Fibroblast of skin of right biceps (primary cell): ENCODE measurements at regions not wholly inside any gene's neighbourhood (a gene's known extent, or its start where the extent isn't known, plus 50 kb on each side); places are given as distances from the start of the nearest gene placed in this dataset.
"Not testable (repeated sequence)": the region's sequence is repeated elsewhere in the genome, so short reads cannot be mapped to it uniquely, and the experiment has no call there.

Experiments
- DNase-seq: peaks from one replicate; pipeline ENCODE4 v3.0.0-alpha.2; 2013

DNA sequence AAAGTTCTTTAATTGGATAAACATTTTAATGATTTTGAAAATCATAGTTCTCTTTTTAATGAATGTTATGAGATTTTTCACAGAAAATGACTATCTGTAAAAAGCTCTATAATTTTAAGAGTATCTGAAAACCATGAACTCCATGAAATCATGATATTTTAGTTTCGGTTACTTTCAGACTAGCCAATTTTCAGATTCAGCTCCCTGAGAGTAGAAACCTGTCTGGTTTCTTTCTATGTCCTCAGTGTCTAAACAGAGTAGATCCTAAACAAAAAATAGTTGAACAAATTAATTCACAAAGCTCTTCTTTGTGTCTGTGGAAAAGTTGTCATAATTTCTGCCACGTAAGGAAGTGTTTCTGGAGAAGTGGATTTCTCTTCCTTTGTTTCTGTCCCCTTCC is 1247.7 kb downstream of the NSUN3 start:
- DNase-seq = no peak

DNA sequence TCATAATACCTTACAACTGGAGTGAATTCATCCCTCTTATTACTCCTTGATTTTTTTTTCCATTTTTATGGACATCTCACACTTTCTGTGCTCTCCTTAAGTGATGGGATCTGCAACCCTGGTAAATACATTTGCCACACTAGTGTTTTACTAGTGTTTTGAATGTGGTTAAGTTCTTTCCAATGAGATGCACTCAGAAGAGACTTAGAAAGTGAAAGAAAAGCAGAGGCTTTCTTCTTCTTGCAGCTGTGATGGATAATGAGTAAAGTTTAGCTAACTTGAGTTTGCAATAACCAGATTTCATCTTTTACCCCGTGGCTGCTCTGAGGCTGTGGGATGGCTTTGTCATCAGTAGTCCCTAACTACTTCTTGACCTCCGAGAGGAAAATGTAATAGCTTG is 1248.4 kb downstream of the NSUN3 start:
- no peak for DNase-seq

DNA sequence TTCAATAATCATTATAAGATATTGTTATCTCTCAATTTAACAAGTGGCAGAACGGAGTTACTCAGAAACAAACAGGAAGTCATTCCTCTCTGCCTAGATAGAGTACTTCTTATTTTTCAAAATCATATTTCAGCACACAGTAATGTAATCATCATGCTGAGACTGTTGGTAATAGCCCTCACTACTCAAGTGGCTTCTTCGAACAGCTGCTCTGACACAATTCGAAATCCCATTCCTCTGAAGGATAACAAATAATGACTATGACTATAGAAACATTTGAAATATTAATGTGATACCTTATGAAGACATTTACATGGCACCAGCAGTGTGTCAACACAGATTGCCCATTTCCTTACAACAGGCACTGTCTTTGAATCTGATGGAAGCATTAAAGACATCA is 1249.8 kb downstream of the NSUN3 start:
- no peak for DNase-seq

DNA sequence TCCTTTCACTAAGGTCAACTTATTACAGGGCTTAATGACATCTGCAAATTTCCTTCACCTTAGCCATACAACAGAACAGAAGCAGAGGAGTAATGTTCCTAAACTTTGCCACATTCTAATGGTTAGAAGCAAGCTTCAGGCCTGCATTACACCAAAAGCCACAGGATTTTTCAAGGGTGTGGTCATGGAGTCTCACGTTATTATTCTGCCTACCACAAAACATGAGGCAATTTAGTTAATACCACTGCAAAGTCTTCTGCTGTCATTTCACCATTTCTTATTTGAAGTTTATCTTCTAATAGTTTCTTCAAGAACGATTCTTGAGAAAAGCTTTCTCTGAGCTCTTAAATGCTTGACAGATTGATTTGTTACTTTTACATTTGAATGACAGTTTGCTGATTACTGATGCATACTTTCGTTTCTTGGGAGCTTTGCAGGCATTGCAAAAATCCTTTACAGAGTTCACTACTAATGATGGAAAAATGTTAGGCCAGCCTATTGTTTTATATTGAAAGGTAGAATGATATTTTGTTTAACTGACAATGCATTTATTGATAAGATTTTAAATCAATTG is 1257.1 kb downstream of the NSUN3 start:
- peak; percentile 55 for DNase-seq

DNA sequence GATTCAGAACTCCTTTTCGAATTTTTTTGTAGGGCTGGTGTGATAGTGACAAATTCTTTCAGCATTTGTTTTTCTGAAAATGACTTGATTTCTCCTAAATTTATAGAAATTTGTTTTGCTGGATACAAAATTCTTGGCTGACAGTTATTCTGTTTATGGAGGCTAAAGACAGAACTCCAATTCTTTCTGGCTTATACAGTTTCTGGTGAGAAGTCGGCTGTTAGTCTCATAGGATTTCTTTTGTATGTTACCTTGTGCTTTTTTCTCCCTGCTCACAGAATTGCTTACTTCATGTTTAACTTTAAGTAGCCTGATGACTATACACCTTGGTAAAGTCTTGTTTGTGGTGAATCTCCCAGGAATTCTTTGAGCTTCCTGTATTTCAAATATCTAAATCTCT is 1264.6 kb downstream of the NSUN3 start:
- DNase-seq = no peak

DNA sequence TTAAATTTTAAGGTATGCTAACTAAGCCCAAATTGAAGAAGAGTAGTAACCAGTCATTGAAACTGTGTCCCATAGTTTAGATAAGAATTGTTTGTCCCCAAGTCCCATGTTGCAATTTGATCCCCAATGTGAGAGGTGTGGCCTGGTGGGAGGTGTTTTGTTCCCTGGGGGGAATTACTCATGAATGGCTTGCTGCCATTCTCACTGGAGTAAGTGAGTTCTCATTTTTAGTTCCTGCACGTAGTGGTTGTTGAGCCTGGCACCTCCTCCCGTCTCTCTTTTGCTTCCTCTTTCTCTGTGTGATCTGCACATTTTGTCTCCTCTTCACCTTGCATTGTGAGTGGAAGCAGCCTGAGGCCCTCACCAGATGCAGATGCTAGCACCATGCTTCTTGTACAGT is 1271.0 kb downstream of the NSUN3 start:
- peak; percentile 12 for DNase-seq

DNA sequence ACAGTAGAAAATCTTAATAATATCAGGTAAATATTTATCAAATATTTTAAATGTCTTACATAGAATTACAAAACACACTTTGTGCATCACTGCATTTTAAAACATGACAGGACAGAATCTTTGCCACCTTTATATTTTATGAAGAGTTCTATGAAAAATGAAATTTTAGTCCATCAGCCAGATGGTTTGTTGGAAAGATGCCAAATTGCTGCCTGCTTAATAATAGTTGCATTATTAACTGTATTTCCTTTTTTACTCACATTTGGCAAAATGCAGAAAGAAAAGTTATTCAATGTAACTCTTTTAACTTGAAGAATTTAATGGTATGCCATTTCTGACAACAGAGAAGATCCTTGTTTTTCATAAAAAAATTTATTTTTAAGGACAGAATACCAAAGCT is 1271.6 kb downstream of the NSUN3 start:
- no peak for DNase-seq

DNA sequence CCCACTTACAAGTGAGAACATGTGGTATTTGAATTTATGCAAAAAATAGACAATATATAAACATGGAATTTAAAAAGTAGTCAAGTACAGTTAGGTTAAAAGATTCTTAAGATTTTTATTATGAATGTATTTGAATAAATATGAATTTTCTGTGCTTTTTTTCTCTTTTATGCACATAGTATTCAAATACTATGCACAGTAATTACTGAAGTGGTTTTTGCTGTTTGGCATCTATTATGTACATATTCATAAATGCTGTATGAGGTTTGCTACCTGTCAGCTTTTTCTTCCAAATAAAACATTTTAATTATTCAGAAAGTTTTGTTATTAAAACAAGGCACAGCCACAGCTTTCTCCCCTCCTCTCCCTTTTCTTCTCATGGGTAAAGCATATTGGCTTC is 1272.7 kb downstream of the NSUN3 start:
- DNase-seq = no peak

DNA sequence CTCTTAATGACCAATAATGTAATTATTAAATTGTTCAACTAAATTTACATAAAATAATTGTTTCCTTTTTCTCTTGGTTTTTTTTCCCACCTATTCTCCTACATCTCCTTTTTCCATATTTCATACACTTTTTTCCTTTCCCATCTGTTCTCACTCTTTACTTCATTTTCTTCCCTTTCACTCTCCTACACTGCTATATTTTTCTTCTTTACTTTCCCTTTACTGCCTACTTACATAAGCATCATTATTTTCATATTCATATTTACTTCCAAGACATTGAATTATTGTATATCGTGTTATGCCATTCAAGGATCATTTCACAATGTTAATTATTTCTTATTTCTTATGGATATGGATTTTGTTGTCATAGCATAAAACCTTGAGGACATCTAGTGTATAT is 1275.6 kb downstream of the NSUN3 start:
- no peak for DNase-seq

DNA sequence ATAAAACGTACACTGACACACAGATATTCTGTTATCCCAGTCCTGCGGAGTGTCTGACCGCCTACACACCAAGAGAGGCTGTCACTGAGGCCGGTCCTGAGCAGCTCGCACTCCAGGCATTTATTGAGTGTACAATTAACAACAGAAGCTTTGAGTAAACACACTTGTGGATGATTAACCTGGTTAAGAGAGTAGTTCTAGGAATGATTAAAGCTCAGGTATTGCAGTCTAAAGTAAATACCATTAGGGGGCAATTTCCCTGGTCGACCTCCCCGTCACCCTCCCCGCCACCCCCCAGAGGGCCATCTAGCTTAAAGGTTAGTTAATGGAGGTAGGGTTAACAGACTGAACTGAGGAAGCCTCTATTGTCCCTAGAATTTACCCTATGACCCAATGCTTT is 1278.5 kb downstream of the NSUN3 start:
- no peak for DNase-seq

DNA sequence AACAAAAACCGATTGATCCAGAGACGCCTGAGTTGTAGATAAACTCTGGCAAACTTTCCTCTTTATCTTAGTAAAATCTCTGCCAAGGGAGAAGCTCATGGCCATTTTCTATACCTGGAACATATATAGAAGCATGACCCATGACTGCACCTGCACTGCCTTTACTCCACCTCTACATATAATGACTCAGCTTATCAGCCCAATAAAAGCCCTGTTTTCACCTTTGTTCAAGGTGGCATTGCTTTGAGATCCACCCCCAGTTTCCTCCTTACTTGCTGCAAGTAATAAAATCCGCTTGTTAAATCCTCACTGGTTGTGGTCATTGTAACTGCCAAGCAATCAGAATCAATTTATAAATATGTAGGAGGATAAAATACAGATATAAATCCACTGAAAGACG is 1280.4 kb downstream of the NSUN3 start:
- no peak for DNase-seq

DNA sequence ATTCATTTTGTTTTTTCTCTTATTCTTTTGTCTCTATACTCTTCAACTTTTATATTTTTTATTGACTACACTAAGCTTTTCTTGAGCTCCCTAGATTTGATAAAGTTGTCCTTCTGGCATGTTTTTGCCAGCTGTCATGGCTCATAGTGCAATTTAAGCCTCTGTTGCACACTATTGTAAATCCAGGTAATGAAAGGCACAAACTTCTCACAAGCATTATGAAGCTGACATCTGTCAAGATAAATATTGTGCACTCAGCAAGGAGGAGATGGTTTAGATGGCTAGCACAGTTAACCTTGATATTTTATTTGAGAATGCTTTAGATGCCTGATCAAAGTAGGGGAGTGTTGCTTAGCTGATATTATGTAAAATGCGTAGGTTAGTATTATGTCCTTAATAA is 1280.9 kb downstream of the NSUN3 start:
- no peak for DNase-seq

DNA sequence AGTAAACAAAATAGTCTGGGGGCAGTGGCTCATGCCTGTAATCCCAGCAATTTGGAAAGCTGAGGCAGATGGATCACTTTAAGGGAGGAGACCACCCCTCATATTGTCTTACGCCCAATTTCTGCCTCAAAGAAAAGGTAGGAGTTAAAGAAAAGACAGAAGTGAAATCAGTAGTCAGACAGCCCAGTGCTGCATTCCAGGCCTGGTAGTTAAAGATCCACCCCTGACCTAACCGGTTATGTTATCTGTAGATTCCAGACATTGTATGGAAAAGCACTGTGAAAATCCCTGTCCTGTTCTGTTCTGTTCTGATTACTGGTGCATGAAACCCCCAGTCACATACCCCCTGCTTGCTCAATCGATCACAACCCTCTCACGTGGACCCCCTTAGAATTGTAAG is 1285.1 kb downstream of the NSUN3 start:
- not testable (repeated sequence) for DNase-seq

DNA sequence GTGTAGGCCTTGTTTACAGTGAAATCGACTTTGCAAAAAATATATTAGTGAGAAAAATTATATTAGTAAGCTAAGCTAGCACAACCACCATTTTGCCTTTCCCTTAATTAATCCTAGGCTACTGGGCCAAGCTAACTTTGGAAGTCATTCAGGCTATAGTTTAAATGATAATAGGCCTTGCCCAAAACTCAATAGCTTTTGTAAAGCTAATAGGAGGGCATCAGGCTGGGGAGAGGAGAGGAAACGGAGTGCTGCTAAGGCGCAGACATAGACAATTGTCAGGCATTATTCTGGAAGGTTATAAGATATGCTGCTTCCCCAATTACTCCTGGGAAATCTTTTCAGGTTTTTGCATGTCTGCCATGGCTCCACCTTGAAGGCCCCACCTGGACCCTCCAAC is 1286.0 kb downstream of the NSUN3 start:
- no peak for DNase-seq

DNA sequence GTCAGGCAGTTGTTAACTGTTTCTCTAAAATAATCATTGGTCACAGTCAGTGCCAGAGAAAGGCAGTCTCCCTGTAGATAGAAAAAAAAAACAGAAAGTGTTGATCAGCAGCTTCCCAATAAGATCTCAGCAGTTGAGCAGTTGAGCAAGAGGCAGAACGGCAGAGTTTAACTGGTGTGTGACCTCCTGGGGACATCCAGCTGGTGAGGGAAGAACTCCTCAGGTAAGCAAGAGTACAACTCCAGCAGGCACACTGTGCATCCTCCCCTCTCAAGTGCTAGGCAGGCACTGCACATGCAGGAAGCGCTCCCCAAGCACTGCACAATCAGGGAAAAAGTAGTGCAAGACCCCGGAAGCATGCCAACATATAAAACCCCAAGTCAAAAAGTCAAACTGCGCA is 1287.2 kb downstream of the NSUN3 start:
- DNase-seq = no peak

DNA sequence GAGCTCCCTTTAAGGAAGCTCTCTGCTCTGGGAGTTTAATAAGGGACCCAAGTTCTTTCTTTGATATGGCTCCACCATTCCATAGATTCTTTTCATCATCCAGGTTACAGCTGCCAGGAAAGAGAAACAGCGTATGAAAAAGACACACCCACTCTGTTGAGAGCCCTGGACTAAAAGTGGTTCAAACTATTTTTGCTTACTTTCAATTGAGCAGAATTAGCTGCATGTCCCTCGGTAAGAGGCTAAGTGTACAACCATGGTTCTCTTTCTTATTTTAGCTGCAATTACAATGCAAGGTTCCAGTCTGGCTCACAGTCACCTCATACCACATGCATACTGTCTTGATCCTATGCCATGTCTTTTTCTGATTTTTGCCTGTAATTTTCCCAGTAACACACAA is 1288.3 kb downstream of the NSUN3 start:
- DNase-seq = no peak

DNA sequence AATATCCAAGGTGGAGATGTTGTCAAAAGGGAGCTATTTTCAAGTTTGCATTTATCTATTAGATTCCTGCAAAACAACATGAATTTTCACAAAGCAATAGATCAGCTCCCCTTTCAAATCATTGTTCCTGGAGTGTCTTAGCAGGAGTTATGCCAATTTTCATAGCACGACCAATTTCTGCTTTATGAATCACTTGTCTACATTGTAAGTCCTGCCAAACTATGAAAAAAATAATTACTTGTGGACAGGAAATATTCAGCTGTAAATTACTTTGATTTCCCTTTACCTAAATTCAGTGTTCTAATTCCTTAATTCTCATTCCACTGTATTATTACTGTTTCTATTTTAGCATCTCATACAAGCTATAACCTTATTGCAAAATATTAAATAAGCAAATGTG is 1289.6 kb downstream of the NSUN3 start:
- peak; percentile 51 for DNase-seq

DNA sequence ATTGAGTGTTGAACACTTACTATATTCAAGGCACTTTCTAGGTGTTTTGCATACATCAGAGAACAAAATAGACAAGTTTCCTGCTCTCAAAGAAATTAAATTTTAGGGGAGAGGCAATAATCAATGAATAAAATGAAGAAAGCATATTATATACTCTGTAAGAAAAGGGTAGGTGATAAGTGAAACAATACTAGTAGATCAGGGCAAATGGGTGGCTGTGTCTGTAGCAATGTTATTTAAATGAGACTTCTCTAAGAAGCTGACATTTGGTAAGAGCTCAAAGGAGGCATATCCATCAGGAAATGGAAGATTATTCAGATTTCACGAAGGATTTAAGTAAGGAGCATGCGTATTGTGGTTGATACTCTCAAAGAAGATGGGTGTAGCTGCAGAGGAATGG is 1291.6 kb downstream of the NSUN3 start:
- no peak for DNase-seq

DNA sequence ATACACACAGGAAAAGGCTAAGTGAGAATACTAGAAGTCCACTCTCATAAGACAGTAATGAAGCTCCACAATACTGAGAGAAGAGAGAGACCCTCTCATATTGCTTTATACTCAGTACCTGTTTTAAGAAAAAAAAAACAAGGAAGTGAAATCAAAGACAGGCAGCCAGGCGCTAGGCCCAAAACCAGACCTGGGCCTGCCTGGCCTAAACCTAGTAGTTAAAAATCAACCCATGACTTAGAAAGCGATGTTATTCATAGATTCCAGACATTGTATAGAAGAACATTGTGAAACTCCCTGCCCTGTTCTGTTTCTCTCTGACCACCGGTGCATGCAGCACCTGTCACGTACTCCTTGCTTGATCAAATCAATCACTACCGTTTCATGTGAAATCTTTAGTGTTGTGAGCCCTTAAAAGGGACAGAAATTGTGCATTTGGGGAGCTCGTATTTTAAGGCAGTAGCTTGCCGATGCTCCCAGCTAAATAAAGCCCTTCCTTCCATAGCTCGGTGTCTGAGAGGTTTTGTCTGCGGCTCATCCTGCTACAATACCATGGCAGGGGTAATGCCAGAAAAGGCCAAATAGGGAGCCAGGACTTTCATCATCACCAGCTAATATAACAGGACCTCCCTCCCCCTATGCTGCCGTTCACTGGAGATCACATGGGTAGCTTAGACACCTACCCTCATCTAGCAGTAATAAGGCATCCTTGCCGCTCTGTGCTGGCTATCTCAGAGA is 1294.1 kb downstream of the NSUN3 start:
- no peak for DNase-seq

DNA sequence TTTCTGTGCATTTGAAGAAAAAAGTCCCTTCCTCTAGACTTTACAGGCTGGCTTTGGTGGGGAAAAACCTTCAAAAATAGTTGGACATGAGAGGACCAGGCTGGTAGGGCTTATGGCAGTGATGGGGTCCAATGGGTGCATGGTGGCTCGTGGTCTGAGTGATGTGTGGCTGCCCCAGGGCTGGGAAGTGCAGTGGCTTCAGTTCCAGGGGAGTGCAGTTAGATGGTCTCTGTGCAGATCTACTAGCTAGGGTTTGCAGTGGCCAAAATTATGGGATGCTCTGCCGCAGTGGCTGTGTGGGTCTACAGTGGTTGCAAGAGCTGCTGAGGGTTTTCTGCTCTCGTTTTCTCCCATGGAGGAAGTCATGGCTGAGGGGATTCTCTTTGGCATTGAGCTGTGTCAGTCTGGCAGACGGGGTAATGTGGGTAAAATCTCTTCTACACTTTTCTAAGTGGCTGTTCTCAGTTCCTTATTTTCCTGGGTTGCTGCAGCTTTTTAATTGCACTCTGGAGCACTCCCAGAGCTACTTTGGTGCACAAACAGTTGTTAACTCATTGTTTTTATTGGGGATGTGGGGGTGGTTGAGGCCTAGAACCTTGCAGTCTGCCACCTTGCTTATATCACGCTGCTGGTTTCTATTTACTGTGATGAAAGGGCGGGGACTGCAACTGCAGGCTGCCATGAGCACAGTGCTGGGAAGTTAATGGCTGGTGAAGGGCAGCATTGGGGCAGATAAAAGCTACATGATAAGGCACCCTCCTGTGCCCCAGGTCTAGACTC is 1324.6 kb downstream of the NSUN3 start:
- DNase-seq = no peak

DNA sequence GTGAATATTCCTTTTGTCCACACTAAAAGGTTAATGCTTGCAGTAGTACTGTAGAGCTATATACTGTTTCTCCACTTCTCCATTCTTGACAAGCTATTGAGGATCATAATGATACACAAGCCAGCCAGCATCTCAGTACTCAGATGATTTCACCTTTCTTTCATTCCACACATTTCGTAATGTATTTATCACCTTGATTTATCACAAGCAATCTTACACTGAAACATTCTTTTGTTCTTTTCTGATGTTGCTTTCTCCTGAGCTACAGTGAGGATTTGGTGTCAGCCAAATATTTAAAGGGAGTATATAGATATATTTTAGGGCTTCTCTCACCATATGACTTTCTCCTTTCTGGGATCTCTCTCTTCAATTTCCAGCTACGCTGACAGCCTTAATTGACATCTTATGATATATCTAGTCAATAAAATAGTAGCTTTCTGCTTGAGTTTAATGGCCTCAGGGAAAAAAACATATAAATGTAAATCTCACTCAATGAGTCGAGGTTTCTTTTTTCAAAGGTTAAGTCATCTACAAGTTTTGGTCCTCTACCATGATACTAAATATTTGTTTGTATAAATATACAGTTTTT is 1327.0 kb downstream of the NSUN3 start:
- no peak for DNase-seq

DNA sequence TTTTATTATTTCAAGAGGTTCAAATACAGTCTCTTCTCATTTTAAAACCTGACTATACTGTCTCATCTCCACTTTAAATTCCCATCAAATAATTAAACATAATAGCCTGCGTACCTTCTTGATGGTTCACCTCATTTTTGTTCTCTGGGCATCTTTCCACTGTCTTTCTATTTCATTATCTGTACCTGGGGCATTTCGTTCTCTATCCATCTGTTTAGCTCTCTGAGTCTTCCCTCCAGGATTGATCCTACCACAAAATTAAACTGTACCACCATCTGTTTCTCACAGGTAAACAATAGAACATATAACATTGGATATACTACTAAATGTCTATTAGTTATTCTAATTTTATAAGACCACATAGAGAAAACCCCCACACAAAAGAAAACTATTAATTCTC is 1331.4 kb downstream of the NSUN3 start:
- DNase-seq = no peak

DNA sequence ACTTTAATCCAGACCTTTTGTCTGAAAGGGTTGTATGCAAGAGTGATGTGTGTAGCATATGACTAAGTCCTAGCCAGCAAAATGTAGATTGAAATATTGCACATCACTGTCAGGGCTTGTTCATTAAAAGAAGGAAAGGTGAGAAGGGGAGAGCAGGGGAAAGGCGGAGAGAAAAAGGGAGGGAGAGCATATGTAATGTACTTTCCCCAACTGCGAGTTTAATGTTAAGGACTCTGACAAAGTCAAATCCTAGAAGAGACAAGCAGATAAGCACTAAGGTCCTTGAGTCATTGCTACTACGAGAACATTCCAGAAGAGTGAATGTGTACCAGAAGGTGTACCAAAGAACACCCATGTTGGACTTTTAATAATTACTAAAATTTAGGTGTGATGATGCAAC is 1336.7 kb downstream of the NSUN3 start:
- DNase-seq = no peak

DNA sequence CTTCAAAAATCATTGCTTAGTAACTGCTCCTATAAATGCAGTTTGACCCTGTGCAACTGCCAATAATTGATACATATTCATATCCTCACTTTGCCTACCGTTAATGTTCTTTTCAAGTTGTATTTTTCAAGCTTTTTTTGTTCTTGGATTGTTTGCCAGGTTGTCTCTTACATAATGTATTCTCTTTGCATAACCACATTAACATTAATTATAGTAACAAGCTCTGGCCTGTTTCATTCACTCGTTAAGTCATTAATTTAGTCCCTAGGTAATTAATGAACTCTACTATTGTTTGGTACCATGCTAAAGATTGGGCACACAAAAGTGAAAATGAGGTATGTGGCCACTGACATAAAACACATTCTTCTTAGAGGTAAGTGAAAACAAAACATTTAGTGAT is 1338.8 kb downstream of the NSUN3 start:
- DNase-seq = no peak
